Fibroblast of lung (primary cell): ENCODE measurements at regions not wholly inside any gene's neighbourhood (a gene's known extent, or its start where the extent isn't known, plus 50 kb on each side); places are given as distances from the start of the nearest gene placed in this dataset.

Experiments
- DNase-seq, 2 donors: peaks; one replicate each; pipeline versions ENCODE4 v3.0.0 to v3.0.0-alpha.2; 2010; ENCODE audit warnings: low read depth in 2 of 2
- H2AFZ ChIP-seq: 2 replicates; pipeline ENCODE4 v1.5.1; 2012; ENCODE audit warnings: low read length, control low read depth, inconsistent platforms
- H3K27ac ChIP-seq: 2 replicates; pipeline ENCODE4 v1.5.1; 2011; ENCODE audit warnings: low read length, control low read depth; ENCODE audit not compliant: insufficient read depth
- H3K27me3 ChIP-seq: 2 replicates; pipeline ENCODE4 v1.5.1; 2011; ENCODE audit warnings: mild to moderate bottlenecking, low read length; ENCODE audit not compliant: control insufficient read depth, insufficient read depth
- H3K36me3 ChIP-seq: 2 replicates; pipeline ENCODE4 v1.5.1; 2011; ENCODE audit warnings: low read length; ENCODE audit not compliant: control insufficient read depth, insufficient read depth
- H3K4me1 ChIP-seq: 2 replicates; pipeline ENCODE4 v1.5.1; 2011; ENCODE audit warnings: low read length; ENCODE audit not compliant: control insufficient read depth, insufficient read depth; ENCODE audit errors: extremely low read depth
- H3K4me2 ChIP-seq: 2 replicates; pipeline ENCODE4 v1.5.1; 2011; ENCODE audit warnings: low read length, control low read depth; ENCODE audit not compliant: insufficient read depth; ENCODE audit errors: extremely low read depth
- H3K4me3 ChIP-seq, 4 experiments: fragments of 200-600 bp in 1 of 4; sonication (generic) in 1 of 4; replicated peaks in 1 of 4; 2 replicates each; pipeline ENCODE4 v1.5.1; 2011 to 2016; ENCODE audit warnings: low read length in 4 of 4, low read depth in 3 of 4, mild to moderate bottlenecking in 3 of 4, control low read depth in 2 of 4, inconsistent platforms in 1 of 4, mixed read lengths in 1 of 4; ENCODE audit not compliant: insufficient read depth in 1 of 4; ENCODE audit errors: control extremely low read depth in 1 of 4
- H3K79me2 ChIP-seq: 2 replicates; pipeline ENCODE4 v1.5.1; 2012; ENCODE audit warnings: mild to moderate bottlenecking, low read length, inconsistent platforms; ENCODE audit not compliant: control insufficient read depth, insufficient read depth
- H3K9ac ChIP-seq: 2 replicates; pipeline ENCODE4 v1.5.1; 2011; ENCODE audit warnings: mild to moderate bottlenecking, low read length, control low read depth; ENCODE audit not compliant: insufficient read depth
- H3K9me3 ChIP-seq: 2 replicates; pipeline ENCODE4 v1.5.1; 2012; ENCODE audit warnings: low read depth, low read length; ENCODE audit not compliant: control insufficient read depth, insufficient read depth
- H4K20me1 ChIP-seq: 2 replicates; pipeline ENCODE4 v1.5.1; 2011; ENCODE audit warnings: low read length; ENCODE audit not compliant: control insufficient read depth, insufficient read depth; ENCODE audit errors: extremely low read depth
- EZH2 ChIP-seq: IDR thresholded peaks from 2 replicates; pipeline ENCODE4 v1.5.1; 2012; ENCODE audit warnings: low read length, control low read depth, mild to moderate bottlenecking; ENCODE audit errors: missing control alignments
- TF ChIP-seq, protein P1 (sequence below), 2 donors: IDR thresholded peaks in 1 of 2; conservative IDR thresholded peaks in 1 of 2; 1 replicate in 1 of 2; 2 replicates in 1 of 2; pipeline ENCODE4 v1.5.1; 2011 to 2012; ENCODE audit warnings: low read length in 2 of 2, control low read depth in 1 of 2, inconsistent platforms in 1 of 2, low read depth in 1 of 2, mild to moderate bottlenecking in 1 of 2

DNA sequence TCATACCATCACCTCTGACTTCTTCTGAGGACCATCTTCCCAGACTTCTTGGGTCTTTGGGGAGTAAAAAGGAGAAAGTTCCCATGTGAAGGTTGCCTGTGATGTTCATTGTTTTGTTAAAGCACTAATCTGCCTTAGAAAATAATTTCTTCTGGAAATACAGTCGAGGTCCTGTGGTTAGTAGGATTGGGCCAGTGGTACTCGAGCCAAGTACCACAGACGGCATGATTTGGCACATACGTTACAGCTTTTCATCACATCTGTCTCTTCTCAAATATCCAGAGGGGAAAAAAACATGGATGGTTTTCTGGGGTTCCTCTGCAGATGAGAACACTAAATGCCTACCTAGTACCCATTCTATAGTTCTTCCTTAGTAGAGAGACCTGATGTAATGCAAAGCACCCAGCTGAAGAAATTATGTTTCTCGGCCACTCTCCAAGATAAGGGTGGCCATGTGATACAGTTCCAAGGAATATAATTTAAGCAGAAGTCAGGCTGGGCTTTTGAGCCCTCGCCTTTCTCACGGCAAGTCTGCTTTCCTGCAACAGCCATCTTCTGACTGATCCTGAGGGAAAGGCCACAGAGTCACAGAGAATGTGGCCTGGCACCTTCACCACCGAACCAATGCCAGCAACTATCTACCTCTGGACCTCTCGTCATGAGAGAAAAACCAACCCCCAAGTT lies 161.0 kb downstream of the RNF152 start:
- no peaks in the 10 kb centered on the region for H3K79me2 ChIP-seq
- peaks cover 24% of the 10 kb centered on the region for H3K4me1 ChIP-seq
- TF ChIP-seq, protein P1, sequence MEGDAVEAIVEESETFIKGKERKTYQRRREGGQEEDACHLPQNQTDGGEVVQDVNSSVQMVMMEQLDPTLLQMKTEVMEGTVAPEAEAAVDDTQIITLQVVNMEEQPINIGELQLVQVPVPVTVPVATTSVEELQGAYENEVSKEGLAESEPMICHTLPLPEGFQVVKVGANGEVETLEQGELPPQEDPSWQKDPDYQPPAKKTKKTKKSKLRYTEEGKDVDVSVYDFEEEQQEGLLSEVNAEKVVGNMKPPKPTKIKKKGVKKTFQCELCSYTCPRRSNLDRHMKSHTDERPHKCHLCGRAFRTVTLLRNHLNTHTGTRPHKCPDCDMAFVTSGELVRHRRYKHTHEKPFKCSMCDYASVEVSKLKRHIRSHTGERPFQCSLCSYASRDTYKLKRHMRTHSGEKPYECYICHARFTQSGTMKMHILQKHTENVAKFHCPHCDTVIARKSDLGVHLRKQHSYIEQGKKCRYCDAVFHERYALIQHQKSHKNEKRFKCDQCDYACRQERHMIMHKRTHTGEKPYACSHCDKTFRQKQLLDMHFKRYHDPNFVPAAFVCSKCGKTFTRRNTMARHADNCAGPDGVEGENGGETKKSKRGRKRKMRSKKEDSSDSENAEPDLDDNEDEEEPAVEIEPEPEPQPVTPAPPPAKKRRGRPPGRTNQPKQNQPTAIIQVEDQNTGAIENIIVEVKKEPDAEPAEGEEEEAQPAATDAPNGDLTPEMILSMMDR (conservative IDR thresholded peaks at IDR 0.05 in 1 of 2, IDR thresholded peaks at IDR 0.05 in 1 of 2; ENCODE audit: low read depth in 1 of 2, low read length in 2 of 2) = no peak
- no peak for TF ChIP-seq EZH2
- peak overlapping the region; percentile 45 for H2AFZ ChIP-seq
- H4K20me1 ChIP-seq = no peaks in the 10 kb centered on the region
- peak overlapping the region; percentile 38 for H3K27ac ChIP-seq
- peak; percentile 37 to 58 for DNase-seq
- no peaks in the 10 kb centered on the region for H3K27me3 ChIP-seq
- peak overlapping the region; percentile 29 for H3K4me2 ChIP-seq
- no peaks in the 10 kb centered on the region for H3K36me3 ChIP-seq
- no peaks in the 10 kb centered on the region for H3K9me3 ChIP-seq
- no peak overlapping the region for H3K4me3 ChIP-seq
- H3K9ac ChIP-seq = no peak overlapping the region

DNA sequence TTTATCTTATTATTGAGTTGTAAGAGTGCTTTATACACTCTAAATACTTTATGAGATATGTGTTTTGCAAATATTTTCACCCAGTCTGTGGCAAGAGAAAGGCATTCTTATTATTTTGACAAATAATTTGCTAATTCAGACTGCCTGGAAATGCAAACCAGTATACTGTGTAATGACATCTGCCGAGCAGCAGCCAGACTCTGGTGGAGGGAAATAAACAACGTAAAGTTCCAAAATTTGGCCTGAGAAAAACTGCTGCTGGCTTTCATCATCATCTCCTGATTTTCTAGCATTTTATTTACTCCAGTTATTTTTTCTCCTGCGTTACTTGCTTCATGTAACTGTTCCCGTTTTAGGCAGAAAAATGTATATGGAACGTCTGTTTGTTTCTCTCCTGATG lies 161.6 kb downstream of the RNF152 start:
- H3K9ac ChIP-seq = no peak overlapping the region
- H3K9me3 ChIP-seq = no peaks in the 10 kb centered on the region
- H3K79me2 ChIP-seq = no peaks in the 10 kb centered on the region
- no peak overlapping the region for H2AFZ ChIP-seq
- H3K27ac ChIP-seq = no peak overlapping the region
- no peaks in the 10 kb centered on the region for H3K36me3 ChIP-seq
- no peak overlapping the region for H3K4me2 ChIP-seq
- DNase-seq = peak in 1 of 2 donors; percentile 71
- no peaks in the 10 kb centered on the region for H4K20me1 ChIP-seq
- no peak overlapping the region for H3K4me3 ChIP-seq
- TF ChIP-seq, protein P1 (conservative IDR thresholded peaks at IDR 0.05 in 1 of 2, IDR thresholded peaks at IDR 0.05 in 1 of 2; ENCODE audit: low read depth in 1 of 2, low read length in 2 of 2) = no peak
- TF ChIP-seq EZH2 = no peak
- H3K4me1 ChIP-seq = peaks cover 24% of the 10 kb centered on the region
- no peaks in the 10 kb centered on the region for H3K27me3 ChIP-seq

DNA sequence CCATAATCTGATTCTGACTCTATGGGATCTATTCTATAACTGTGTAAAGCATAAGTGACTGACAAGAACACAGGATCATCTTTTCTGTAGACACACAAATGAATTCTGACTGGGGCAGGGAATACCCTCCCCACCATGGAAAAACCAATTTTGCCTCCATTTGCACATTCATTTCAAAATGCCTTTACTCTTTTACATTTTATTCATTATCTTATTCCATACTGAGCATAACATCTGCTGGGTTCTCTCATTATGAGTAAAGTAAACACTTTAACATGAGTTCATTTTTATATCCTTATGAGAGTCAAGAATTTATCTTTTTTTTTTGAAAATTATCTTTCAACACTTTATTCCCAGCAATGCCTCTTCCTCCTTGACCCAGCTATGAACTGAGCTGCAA lies 163.5 kb downstream of the RNF152 start:
- Histone ChIP-seq H3K9ac (no peak overlapping the region), H3K27me3 (no peaks in the 10 kb centered on the region), H2AFZ (no peak overlapping the region), H4K20me1 (no peaks in the 10 kb centered on the region), H3K79me2 (no peaks in the 10 kb centered on the region), H3K4me2 (no peak overlapping the region), H3K4me3 (no peak overlapping the region), H3K9me3 (no peaks in the 10 kb centered on the region), H3K36me3 (no peaks in the 10 kb centered on the region), H3K27ac (no peak overlapping the region), H3K4me1 (peaks cover 24% of the 10 kb centered on the region)
- DNase-seq = peak in 1 of 2 donors; percentile 31
- TF ChIP-seq, protein P1 (conservative IDR thresholded peaks at IDR 0.05 in 1 of 2, IDR thresholded peaks at IDR 0.05 in 1 of 2; ENCODE audit: low read depth in 1 of 2, low read length in 2 of 2) = no peak
- TF ChIP-seq EZH2 = no peak
